ENCODE measurements at regions not wholly inside any gene's neighbourhood (a gene's known extent, or its start where the extent isn't known, plus 50 kb on each side); places are given as distances from the start of the nearest gene placed in this dataset.
"Not testable (repeated sequence)": the region's sequence is repeated elsewhere in the genome, so short reads cannot be mapped to it uniquely, and the experiment has no call there.

DNA sequence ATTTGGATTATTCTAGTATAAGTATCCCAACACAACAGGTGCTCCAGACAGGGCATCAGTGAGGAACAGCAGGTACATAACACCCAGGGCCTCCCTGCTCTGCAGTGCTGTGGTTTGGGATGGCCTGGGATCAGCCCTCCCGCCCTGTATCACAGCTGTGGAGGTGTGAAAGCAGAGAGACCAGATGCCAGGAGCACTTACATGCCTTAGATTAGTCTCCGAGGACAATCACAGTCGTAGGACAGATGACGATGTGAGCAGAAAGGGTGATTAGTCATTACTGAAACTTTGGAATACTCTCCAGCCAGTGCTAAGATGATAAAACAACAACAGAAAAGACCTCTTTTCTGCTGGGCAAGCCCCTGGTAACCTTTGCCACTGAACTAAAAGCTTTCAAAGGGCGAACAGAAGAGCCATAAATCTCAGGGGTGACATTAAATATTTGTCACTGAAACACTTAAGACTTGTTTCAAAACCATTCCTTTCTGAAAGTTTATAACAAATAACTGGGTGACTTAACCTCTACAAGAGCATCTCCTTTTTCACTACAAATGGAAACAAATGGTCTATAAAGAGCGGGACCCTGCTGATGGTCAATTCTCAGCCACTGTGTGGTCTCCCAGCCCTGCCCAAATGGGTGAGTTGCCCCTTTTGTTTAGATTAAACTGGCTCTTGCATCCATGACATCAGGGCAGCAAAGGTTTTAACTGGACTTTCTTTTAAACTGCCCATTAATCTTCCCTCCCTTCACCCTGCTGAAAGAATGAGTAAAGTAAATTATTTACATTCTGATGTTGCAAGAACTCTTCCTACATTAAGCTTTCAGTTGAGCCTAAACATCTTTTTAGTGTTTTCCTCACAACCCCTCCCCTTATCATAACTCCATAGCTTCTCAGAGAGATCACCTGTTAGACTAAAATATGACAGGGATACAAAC, 183.1 kb upstream of the COX10 start:
- H3K27me3 Mint-ChIP-seq, result no peaks in the 10 kb centered on the region
- H3K9me3 Mint-ChIP-seq, result no peaks in the 10 kb centered on the region
- H3K4me1 Mint-ChIP-seq (ENCODE audit: low read depth), result no peaks in the 10 kb centered on the region
- H3K4me3 Mint-ChIP-seq, result no peak overlapping the region
- no peak overlapping the region for H3K27ac Mint-ChIP-seq
- H3K36me3 Mint-ChIP-seq (ENCODE audit: low read depth), result no peaks in the 10 kb centered on the region

DNA sequence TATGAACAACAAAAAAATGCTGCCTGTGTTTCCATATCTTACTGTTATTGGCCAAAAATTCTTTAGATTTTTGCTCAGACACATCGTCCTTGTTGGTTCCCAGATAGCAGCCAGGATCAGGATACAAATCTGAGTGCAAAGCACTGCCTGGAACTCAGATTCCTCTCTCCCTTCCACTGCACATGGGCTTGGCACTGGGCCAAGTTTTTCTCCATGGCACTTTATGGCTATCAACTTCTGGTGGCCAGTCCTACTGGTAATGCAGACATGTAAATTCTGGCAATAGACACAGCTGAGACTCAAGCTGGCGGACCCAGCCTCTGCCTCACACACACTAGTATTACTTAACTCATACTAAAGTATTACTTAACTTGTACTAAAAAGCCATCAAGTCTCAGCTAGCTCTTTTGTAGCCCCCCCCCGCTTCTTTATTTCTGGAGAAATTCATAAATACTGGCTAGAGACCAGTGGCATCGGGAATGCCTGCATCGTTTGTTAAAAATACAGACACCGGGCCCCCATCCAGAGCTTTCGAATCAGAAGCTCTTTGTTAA, 181.2 kb upstream of the COX10 start:
- Mint-ChIP-seq H3K4me1 (ENCODE audit: low read depth) (no peaks in the 10 kb centered on the region), H3K4me3 (no peak overlapping the region), H3K27me3 (peaks cover 4% of the 10 kb centered on the region), H3K9me3 (no peaks in the 10 kb centered on the region), H3K27ac (no peak overlapping the region), H3K36me3 (ENCODE audit: low read depth) (no peaks in the 10 kb centered on the region)

- not testable (repeated sequence) for H3K9me3 Mint-ChIP-seq; H3K27me3 Mint-ChIP-seq; H3K4me3 Mint-ChIP-seq; H3K4me1 Mint-ChIP-seq (ENCODE audit: low read depth); H3K27ac Mint-ChIP-seq; H3K36me3 Mint-ChIP-seq (ENCODE audit: low read depth)
Measured at GRCh38 chr17:13908971-13909370, 160.3 kb upstream of the COX10 start.

- Mint-ChIP-seq H3K9me3 (no peaks in the 10 kb centered on the region), H3K27me3 (no peaks in the 10 kb centered on the region), H3K4me1 (ENCODE audit: low read depth) (no peaks in the 10 kb centered on the region), H3K27ac (no peak overlapping the region), H3K36me3 (ENCODE audit: low read depth) (no peaks in the 10 kb centered on the region), H3K4me3 (no peak overlapping the region)
Measured at GRCh38 chr17:13909901-13910519, 159.3 kb upstream of the COX10 start.

DNA sequence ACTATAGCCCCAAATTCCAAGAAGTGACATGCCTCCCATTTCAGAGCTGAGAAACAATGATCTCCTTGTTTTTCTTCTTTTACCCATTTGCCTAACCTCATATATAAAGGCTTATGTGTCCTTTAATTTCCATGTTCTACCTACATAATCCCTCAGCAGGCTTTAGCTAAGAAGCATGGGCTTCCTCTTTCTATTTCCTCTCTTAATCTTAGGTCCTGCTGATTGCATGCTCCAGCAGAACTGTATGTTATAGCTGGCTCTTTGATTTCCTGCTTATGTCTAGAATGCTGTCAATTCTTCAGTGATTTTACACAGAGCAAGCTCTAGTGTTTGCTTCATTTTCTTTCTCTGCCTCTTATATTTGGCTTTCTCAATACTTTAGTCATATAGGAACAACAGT, 151.7 kb upstream of the COX10 start:
- no peaks in the 10 kb centered on the region for H3K27me3 Mint-ChIP-seq
- peaks cover 27% of the 10 kb centered on the region for H3K4me1 Mint-ChIP-seq (ENCODE audit: low read depth)
- no peak overlapping the region for H3K27ac Mint-ChIP-seq
- H3K36me3 Mint-ChIP-seq (ENCODE audit: low read depth), result no peaks in the 10 kb centered on the region
- H3K9me3 Mint-ChIP-seq, result no peaks in the 10 kb centered on the region
- no peak overlapping the region for H3K4me3 Mint-ChIP-seq

DNA sequence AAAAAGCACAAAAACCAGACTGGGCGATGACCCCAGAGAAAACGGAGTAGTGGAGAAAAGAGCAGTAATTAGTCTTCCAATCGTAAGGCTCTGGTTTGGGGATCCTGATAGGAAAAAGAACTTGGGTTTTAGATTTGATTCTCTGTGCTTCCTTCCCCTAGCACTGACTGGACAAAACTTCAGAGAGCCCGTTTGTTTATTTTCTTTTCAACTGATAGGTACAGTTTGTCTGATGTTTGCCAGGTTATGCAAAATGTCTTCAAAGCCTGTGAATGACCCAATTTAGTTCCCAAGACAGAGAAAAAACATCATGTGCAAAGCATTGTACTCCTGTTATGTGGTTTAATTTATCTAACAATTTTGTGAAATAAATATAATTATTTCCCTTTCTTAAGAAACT, 151.1 kb upstream of the COX10 start:
- Mint-ChIP-seq H3K9me3 (no peaks in the 10 kb centered on the region), H3K27ac (no peak overlapping the region), H3K4me3 (no peak overlapping the region), H3K27me3 (no peaks in the 10 kb centered on the region), H3K36me3 (ENCODE audit: low read depth) (no peaks in the 10 kb centered on the region), H3K4me1 (ENCODE audit: low read depth) (peaks cover 27% of the 10 kb centered on the region)

DNA sequence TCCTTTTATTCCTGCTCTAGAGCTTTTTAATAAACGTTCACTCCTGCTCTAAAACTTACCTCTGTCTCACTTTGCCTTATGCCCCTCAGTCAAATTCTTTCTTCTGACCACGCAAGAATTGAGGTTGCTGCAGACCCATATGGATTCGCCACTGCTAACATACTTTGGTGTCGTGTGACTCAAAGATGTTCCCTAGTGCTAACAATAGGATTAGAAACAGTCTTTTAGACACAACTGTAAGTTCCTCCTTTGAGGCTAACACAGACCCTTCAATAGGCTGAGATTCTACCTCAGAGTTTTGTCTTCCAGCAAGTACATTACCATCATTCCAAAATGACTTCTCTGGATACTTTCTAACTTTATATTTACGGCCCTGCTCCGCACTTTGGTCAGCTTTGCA, 149.5 kb upstream of the COX10 start:
- no peaks in the 10 kb centered on the region for H3K9me3 Mint-ChIP-seq
- no peaks in the 10 kb centered on the region for H3K27me3 Mint-ChIP-seq
- H3K27ac Mint-ChIP-seq, result no peak overlapping the region
- no peaks in the 10 kb centered on the region for H3K36me3 Mint-ChIP-seq (ENCODE audit: low read depth)
- H3K4me1 Mint-ChIP-seq (ENCODE audit: low read depth), result peaks cover 27% of the 10 kb centered on the region
- H3K4me3 Mint-ChIP-seq, result no peak overlapping the region

DNA sequence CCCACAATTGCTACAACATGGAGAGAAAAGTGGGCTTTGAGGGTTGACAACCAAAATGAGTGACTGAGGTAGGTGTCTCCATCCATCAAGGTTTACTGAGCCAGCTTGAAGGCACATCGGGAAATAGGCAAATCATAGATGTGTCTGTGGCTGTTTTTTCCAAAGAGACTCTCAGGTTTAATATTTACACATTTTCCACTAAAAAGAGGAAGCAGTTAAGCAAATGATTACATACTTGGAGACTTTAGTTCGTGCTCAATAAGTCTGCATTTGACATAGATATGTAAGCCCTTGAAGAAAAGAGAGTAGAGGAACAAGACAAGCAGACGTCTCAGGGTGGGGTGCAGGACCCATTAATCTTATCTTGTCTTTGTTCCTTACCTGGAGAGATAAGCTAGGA, 148.9 kb upstream of the COX10 start:
- peaks cover 27% of the 10 kb centered on the region for H3K4me1 Mint-ChIP-seq (ENCODE audit: low read depth)
- no peaks in the 10 kb centered on the region for H3K27me3 Mint-ChIP-seq
- no peaks in the 10 kb centered on the region for H3K9me3 Mint-ChIP-seq
- H3K4me3 Mint-ChIP-seq, result no peak overlapping the region
- H3K36me3 Mint-ChIP-seq (ENCODE audit: low read depth), result no peaks in the 10 kb centered on the region
- H3K27ac Mint-ChIP-seq, result no peak overlapping the region

DNA sequence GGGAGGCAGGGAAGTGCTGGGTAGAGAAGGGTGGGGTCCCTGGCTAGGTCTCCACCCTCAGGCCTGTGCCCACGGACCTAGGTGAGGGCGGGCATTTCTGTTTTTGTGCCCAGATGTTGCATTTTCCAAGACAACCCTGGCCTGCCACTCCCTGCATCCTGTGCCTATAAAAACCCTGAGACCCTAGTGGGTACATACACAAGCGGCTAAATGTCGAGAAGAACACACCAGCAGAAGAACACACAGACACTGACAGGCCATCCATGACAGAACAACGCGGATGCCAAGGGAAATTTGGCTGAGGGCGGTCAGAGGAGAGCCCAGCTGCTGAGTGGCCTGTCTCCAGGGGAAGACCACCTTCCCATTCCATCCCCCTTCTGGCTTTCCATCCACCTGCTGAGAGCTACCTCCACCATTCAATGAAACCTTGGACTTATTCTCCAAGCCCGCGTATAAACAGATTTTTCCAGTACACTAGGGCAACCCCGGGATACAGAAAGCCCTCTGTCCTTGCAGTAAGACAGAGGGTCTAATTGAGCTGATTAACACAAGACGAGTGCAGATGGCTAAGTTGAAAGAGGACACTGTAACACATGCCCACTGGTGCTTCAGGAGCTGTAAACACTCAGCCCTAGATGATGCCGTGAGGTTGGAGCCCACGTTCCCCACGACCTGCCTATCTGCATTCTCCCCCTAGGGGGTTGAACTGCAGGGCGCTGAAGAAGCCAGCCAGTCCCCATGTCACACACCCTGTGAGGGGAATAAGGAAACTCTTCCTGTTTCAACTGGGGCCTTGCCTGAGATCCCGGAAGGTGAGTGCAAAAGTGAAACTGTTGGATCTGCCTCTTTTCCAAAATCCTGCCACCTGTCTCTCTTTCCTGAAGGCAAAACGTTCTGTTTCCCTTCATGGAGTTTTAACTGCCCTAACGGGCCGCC, 147.2 kb upstream of the COX10 start:
- H3K27ac Mint-ChIP-seq, result no peak overlapping the region
- H3K4me3 Mint-ChIP-seq, result no peak overlapping the region
- H3K27me3 Mint-ChIP-seq, result no peaks in the 10 kb centered on the region
- no peaks in the 10 kb centered on the region for H3K9me3 Mint-ChIP-seq
- peaks cover 21% of the 10 kb centered on the region for H3K4me1 Mint-ChIP-seq (ENCODE audit: low read depth)
- H3K36me3 Mint-ChIP-seq (ENCODE audit: low read depth), result no peaks in the 10 kb centered on the region

DNA sequence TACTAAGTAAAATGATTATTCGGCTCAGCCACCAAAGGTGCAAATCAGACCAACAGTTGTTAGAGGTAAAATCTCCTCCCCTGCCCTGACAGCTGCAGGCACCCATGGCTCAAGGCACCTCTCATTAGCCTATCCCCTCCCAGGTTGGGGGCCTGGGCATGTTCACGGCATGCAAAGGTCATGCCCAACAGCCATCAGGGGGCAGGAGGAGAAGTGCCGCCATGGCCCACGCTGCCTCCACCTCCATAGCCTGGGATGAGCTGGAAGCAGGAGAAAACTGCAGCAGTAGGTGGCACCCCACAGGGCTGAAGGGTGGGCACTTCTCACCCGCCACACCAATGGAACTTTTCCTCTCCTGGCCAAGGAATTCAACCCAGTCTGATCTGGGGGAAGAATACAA, 146.4 kb upstream of the COX10 start:
- H3K4me1 Mint-ChIP-seq (ENCODE audit: low read depth), result peaks cover 14% of the 10 kb centered on the region
- H3K36me3 Mint-ChIP-seq (ENCODE audit: low read depth), result no peaks in the 10 kb centered on the region
- H3K27me3 Mint-ChIP-seq, result no peaks in the 10 kb centered on the region
- H3K9me3 Mint-ChIP-seq, result no peaks in the 10 kb centered on the region
- no peak overlapping the region for H3K27ac Mint-ChIP-seq
- H3K4me3 Mint-ChIP-seq, result no peak overlapping the region

DNA sequence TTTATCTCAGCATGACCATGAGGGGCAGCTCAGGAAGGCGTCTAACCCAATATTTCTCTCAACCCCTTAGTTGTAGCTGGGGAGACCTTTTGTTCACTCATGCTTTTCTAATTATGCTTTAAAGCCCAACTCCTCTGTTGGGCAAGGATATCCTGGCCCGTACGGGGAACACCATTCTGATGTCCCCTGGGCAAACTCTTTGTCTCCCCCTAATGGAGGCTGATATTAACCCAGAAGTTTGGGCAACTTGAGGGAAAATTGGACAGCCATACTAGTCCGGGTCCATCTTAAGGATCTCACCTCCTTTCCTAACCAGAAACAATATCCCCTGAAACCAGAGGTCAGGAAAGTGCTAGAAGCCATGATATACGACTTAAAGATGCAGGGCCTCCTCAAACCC, 143.7 kb upstream of the COX10 start:
- H3K4me3 Mint-ChIP-seq, result no peak overlapping the region
- H3K27me3 Mint-ChIP-seq, result no peaks in the 10 kb centered on the region
- H3K27ac Mint-ChIP-seq, result no peak overlapping the region
- H3K9me3 Mint-ChIP-seq, result peaks cover 3% of the 10 kb centered on the region
- H3K36me3 Mint-ChIP-seq (ENCODE audit: low read depth), result no peaks in the 10 kb centered on the region
- peaks cover 2% of the 10 kb centered on the region for H3K4me1 Mint-ChIP-seq (ENCODE audit: low read depth)

DNA sequence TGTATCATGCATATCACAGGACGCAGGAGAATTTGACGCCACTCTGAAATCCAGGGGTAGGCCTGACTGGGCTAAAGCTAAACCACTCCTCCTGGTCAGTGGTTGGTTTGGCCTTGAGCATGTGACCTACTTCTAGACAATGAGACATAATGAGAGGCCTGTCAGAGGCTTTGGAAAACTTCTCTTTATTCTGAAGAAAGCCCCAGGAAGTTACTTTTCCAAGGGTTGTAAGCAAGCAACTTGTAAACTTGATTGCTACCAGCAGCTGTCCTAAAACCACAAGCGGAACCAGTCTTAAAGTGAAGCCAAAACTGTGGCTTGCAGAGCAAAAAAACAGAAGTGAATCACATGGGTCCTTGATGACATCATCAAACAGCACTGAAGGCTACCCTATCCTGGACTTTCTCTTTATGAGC, 138.2 kb upstream of the COX10 start:
- Mint-ChIP-seq H3K9me3 (peaks cover 3% of the 10 kb centered on the region), H3K36me3 (ENCODE audit: low read depth) (no peaks in the 10 kb centered on the region), H3K27ac (no peak overlapping the region), H3K4me3 (no peak overlapping the region), H3K27me3 (no peaks in the 10 kb centered on the region), H3K4me1 (ENCODE audit: low read depth) (peaks cover 13% of the 10 kb centered on the region)

GRCh38 chr17:13931800-13932460, 137.4 kb upstream of the COX10 start:
- Mint-ChIP-seq H3K4me1 (ENCODE audit: low read depth) (peaks cover 13% of the 10 kb centered on the region), H3K36me3 (ENCODE audit: low read depth) (no peaks in the 10 kb centered on the region), H3K27ac (no peak overlapping the region), H3K9me3 (peaks cover 3% of the 10 kb centered on the region), H3K27me3 (no peaks in the 10 kb centered on the region), H3K4me3 (no peak overlapping the region)

Data from stimulated activated naive CD8-positive, alpha-beta T cell treated with anti-CD3 and anti-CD28 coated beads, Interleukin-15, Interleukin-2, amounts not matched to agents 100 ng/mL and 50 ng/mL, for 24 hours (primary cell).